Endodermal cell (in vitro differentiated cells): ENCODE measurements at regions not wholly inside any gene's neighbourhood (a gene's known extent, or its start where the extent isn't known, plus 50 kb on each side); places are given as distances from the start of the nearest gene placed in this dataset.
"Not testable (repeated sequence)": the region's sequence is repeated elsewhere in the genome, so short reads cannot be mapped to it uniquely, and the experiment has no call there.

Source experiments
- DNase-seq: peaks from one replicate; pipeline ENCODE4 v3.0.0-alpha.2; 2017
- H3K27ac ChIP-seq: 2 replicates; pipeline ENCODE4 v1.5.1; 2013; ENCODE audit warnings: mild to moderate bottlenecking, low read depth, low read length, moderate library complexity
- H3K27me3 ChIP-seq: 2 replicates; pipeline ENCODE4 v1.6.1; 2013; ENCODE audit warnings: mild to moderate bottlenecking, low read length, moderate library complexity; ENCODE audit not compliant: insufficient read depth, control insufficient read depth, poor library complexity, severe bottlenecking
- H3K36me3 ChIP-seq: 2 replicates; pipeline ENCODE4 v1.7.0; 2013; ENCODE audit warnings: mild to moderate bottlenecking, low read length, moderate library complexity; ENCODE audit not compliant: control insufficient read depth, insufficient read depth
- H3K4me1 ChIP-seq: one replicate; pipeline ENCODE4 v1.7.0; 2013; ENCODE audit warnings: low read length; ENCODE audit not compliant: control insufficient read depth, insufficient read depth
- H3K4me3 ChIP-seq: 2 replicates; pipeline ENCODE4 v1.5.1; 2013; ENCODE audit warnings: mild to moderate bottlenecking, low read length, moderate library complexity
- H3K9ac ChIP-seq: 2 replicates; pipeline ENCODE4 v1.6.1; 2013; ENCODE audit warnings: mild to moderate bottlenecking, low read length, moderate library complexity; ENCODE audit not compliant: poor library complexity, severe bottlenecking; ENCODE audit errors: extremely low read depth
- H3K9me3 ChIP-seq: 2 replicates; pipeline ENCODE4 v1.6.1; 2013; ENCODE audit warnings: mild to moderate bottlenecking, low read length, moderate library complexity; ENCODE audit not compliant: control insufficient read depth
- H3K27ac Mint-ChIP-seq: 2 replicates; pipeline ENCODE4 v1.8.0; 2020; ENCODE audit warnings: mixed read lengths
- H3K27me3 Mint-ChIP-seq: 2 replicates; pipeline ENCODE4 v1.8.0; 2021; ENCODE audit warnings: mild to moderate bottlenecking, mixed read lengths; ENCODE audit not compliant: insufficient read depth
- H3K36me3 Mint-ChIP-seq: 2 replicates; pipeline ENCODE4 v1.8.0; 2020; ENCODE audit warnings: low read depth, mixed read lengths
- H3K4me1 Mint-ChIP-seq: 2 replicates; pipeline ENCODE4 v1.8.0; 2020; ENCODE audit warnings: mixed read lengths
- H3K4me3 Mint-ChIP-seq: 2 replicates; pipeline ENCODE4 v1.8.0; 2020; ENCODE audit warnings: mild to moderate bottlenecking, moderate library complexity, mixed read lengths
- H3K9me3 Mint-ChIP-seq: 2 replicates; pipeline ENCODE4 v1.8.0; 2020; ENCODE audit warnings: mild to moderate bottlenecking, mixed read lengths
- WGBS, 2 experiments: methylation state at CpG; one replicate each; pipeline versions ENCODE4 v1.1.5 to v1.1.7; 2013; ENCODE audit warnings: missing lambda C conversion rate in 2 of 2, mixed read lengths in 1 of 2; ENCODE audit not compliant: insufficient coverage in 1 of 2, insufficient read length in 1 of 2; 5-methylcytosine and 5-hydroxymethylcytosine counted together
- TF ChIP-seq, protein P1 (sequence below): fragments of 200-600 bp; sonication (generic); conservative IDR thresholded peaks from 2 replicates; pipeline ENCODE4 v1.5.0; 2021; ENCODE audit warnings: antibody characterized with exemption, mild to moderate bottlenecking

DNA sequence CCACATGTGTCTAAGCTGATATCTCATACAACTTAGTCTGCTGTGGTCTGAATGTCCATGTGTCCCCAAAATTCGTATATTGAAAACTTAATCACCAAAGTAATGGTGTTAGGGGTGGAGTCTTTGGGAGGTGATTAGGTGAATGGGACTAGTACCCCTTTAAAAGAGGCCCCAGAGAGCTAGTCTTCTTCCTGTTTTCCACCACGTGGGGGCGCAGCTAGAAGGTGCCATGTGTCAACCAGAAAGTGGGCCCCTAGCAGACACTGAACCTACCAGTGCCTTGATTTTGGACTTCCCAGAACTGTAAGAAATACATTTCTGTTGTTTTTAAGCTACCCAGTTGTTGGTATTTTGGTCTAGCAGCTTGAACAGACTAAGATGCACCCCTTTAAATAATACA, 86.6 kb downstream of the ASB1 start:
- peak; percentile 91 for DNase-seq
- Histone ChIP-seq H3K4me1 (peaks cover 10% of the 10 kb centered on the region), H3K4me3 (no peak overlapping the region), H3K27ac (no peak overlapping the region), H3K9ac (no peak overlapping the region), H3K36me3 (no peaks in the 10 kb centered on the region), H3K27me3 (no peaks in the 10 kb centered on the region), H3K9me3 (no peaks in the 10 kb centered on the region)
- H3K27ac Mint-ChIP-seq, result no peak overlapping the region
- TF ChIP-seq, protein P1, sequence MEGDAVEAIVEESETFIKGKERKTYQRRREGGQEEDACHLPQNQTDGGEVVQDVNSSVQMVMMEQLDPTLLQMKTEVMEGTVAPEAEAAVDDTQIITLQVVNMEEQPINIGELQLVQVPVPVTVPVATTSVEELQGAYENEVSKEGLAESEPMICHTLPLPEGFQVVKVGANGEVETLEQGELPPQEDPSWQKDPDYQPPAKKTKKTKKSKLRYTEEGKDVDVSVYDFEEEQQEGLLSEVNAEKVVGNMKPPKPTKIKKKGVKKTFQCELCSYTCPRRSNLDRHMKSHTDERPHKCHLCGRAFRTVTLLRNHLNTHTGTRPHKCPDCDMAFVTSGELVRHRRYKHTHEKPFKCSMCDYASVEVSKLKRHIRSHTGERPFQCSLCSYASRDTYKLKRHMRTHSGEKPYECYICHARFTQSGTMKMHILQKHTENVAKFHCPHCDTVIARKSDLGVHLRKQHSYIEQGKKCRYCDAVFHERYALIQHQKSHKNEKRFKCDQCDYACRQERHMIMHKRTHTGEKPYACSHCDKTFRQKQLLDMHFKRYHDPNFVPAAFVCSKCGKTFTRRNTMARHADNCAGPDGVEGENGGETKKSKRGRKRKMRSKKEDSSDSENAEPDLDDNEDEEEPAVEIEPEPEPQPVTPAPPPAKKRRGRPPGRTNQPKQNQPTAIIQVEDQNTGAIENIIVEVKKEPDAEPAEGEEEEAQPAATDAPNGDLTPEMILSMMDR, result peak; percentile 80
- WGBS, 2 experiments, result 31 to 42% methylated on average over 2 to 3 of the region's 3 CpGs
- peaks cover 3% of the 10 kb centered on the region for H3K27me3 Mint-ChIP-seq
- H3K4me1 Mint-ChIP-seq, result peaks cover 21% of the 10 kb centered on the region
- H3K9me3 Mint-ChIP-seq, result peaks cover 16% of the 10 kb centered on the region
- no peaks in the 10 kb centered on the region for H3K36me3 Mint-ChIP-seq
- H3K4me3 Mint-ChIP-seq, result no peak overlapping the region

DNA sequence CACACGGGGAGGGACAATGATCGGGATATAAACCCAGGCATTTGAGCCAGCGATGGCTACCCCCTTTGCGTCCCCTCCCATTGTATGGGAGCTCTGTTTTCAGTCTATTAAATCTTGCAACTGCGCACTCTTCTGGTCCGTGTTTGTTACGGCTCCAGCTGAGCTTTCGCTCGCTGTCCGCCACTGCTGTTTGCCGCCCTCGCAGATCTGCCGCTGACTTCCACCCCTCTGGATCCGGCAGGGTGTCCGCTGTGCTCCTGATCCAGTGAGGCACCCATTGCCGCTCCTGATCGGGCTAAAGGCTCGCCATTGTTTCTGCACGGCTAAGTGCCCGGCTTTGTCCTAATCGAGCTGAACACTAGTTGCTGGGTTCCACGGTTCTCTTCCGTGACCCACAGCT, 87.3 kb downstream of the ASB1 start:
- H3K4me3 Mint-ChIP-seq, H3K4me1 ChIP-seq, H3K36me3 ChIP-seq, H3K27me3 Mint-ChIP-seq, H3K36me3 Mint-ChIP-seq, H3K27me3 ChIP-seq, DNase-seq, H3K4me3 ChIP-seq, H3K27ac Mint-ChIP-seq, H3K9me3 ChIP-seq, H3K9ac ChIP-seq, H3K27ac ChIP-seq: not testable (repeated sequence)
- H3K4me1 Mint-ChIP-seq, result peaks cover 20% of the 10 kb centered on the region
- 93 to 99% methylated on average over 21 to 23 of the region's 23 CpGs for WGBS, 2 experiments
- H3K9me3 Mint-ChIP-seq, result peaks cover 16% of the 10 kb centered on the region

DNA sequence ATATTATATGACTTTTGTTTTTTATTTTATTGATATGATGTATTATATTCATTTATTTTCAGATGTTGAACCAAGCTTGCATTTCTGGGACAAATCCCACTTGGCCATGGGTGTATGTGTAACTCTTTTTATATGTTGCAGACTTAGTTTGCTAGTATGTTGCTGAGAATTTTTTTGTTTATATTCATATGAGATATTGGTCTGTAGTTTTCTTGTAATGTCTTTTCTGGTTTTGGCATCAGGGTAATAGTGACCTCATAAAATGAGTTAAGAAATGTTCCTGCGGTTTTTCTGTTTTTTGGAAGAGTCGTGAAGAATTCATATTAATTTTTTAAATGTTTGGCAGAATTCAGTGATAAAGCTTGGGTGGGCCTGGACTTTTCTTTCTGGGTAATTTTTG, 88.7 kb downstream of the ASB1 start:
- no peak overlapping the region for H3K27ac Mint-ChIP-seq
- TF ChIP-seq, protein P1, result no peak
- peaks cover 3% of the 10 kb centered on the region for H3K27me3 Mint-ChIP-seq
- Histone ChIP-seq H3K9ac (no peak overlapping the region), H3K9me3 (no peaks in the 10 kb centered on the region), H3K4me3 (no peak overlapping the region), H3K27ac (no peak overlapping the region), H3K4me1 (no peaks in the 10 kb centered on the region), H3K36me3 (no peaks in the 10 kb centered on the region), H3K27me3 (no peaks in the 10 kb centered on the region)
- DNase-seq, result no peak
- peaks cover 16% of the 10 kb centered on the region for H3K9me3 Mint-ChIP-seq
- no peaks in the 10 kb centered on the region for H3K36me3 Mint-ChIP-seq
- WGBS, 2 experiments, result 94% methylated on average over 2 of the region's 2 CpGs; no CpG with 5 or more reads in 1 of the 2 experiments
- no peak overlapping the region for H3K4me3 Mint-ChIP-seq
- H3K4me1 Mint-ChIP-seq, result peaks cover 9% of the 10 kb centered on the region

DNA sequence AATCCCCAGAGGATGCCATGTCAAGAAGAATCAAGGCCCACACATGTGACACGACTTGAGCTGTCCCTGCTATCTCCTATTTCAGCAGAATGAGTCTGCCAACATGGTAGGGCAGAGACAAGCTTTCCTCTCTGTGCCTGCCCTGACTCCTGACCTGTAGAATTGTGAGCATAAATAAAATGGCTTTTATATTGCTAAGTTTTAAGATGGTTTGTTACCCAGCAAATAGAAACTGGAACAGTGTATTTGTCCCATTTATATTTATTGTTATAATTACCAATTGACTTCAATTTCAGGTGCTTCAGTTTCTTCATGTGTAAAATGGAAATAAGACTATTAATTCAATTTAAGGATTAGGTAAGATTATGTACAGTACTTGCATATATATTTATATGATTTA, 90.5 kb downstream of the ASB1 start:
- H3K9ac ChIP-seq, result no peak overlapping the region
- H3K27ac ChIP-seq, result no peak overlapping the region
- H3K4me3 ChIP-seq, result no peak overlapping the region
- Mint-ChIP-seq H3K9me3 (peaks cover 16% of the 10 kb centered on the region), H3K4me3 (no peak overlapping the region), H3K36me3 (no peaks in the 10 kb centered on the region), H3K27me3 (peaks cover 3% of the 10 kb centered on the region), H3K27ac (no peak overlapping the region), H3K4me1 (no peaks in the 10 kb centered on the region)
- H3K27me3 ChIP-seq, result no peaks in the 10 kb centered on the region
- no peaks in the 10 kb centered on the region for H3K4me1 ChIP-seq
- H3K36me3 ChIP-seq, result no peaks in the 10 kb centered on the region
- no peak for DNase-seq
- no peaks in the 10 kb centered on the region for H3K9me3 ChIP-seq
- TF ChIP-seq, protein P1, result no peak
- WGBS, 2 experiments, result 86 to 89% methylated on average over 1 of the region's 1 CpG
